Neural progenitor cell (in vitro differentiated cells): ENCODE measurements at regions not wholly inside any gene's neighbourhood (a gene's known extent, or its start where the extent isn't known, plus 50 kb on each side); places are given as distances from the start of the nearest gene placed in this dataset.

Experiments
- DNase-seq: peaks from one replicate; pipeline ENCODE4 v3.0.0-alpha.2; 2016; ENCODE audit warnings: low spot score
- H2AFZ ChIP-seq: fragments of 200-600 bp; sonication (generic); replicated peaks from 2 replicates; pipeline ENCODE4 v1.6.1; 2016; ENCODE audit warnings: antibody characterized with exemption
- H3F3A ChIP-seq: fragments of 200-600 bp; sonication (generic); 2 replicates; pipeline ENCODE4 v1.6.1; 2016; ENCODE audit warnings: antibody characterized with exemption, low read depth
- H3K27ac ChIP-seq: fragments of 200-600 bp; sonication (generic); 2 replicates; pipeline ENCODE4 v1.5.1; 2016; ENCODE audit warnings: mild to moderate bottlenecking
- H3K27me3 ChIP-seq: fragments of 200-600 bp; sonication (generic); 2 replicates; pipeline ENCODE4 v1.6.1; 2016; ENCODE audit warnings: mild to moderate bottlenecking, moderate library complexity
- H3K36me3 ChIP-seq: fragments of 200-600 bp; sonication (generic); 2 replicates; pipeline ENCODE4 v1.5.1; 2016
- H3K4me1 ChIP-seq: fragments of 200-600 bp; sonication (generic); 2 replicates; pipeline ENCODE4 v1.6.1; 2016; ENCODE audit warnings: mixed run types
- H3K4me2 ChIP-seq: fragments of 200-600 bp; sonication (generic); 2 replicates; pipeline ENCODE4 v1.6.1; 2016
- H3K4me3 ChIP-seq: fragments of 200-600 bp; sonication (generic); 2 replicates; pipeline ENCODE4 v1.5.1; 2016
- H3K79me2 ChIP-seq: fragments of 200-600 bp; sonication (generic); 2 replicates; pipeline ENCODE4 v1.6.1; 2016; ENCODE audit warnings: low read depth
- H3K9ac ChIP-seq: fragments of 200-600 bp; sonication (generic); 2 replicates; pipeline ENCODE4 v1.6.1; 2016
- H3K9me3 ChIP-seq: fragments of 200-600 bp; sonication (generic); 2 replicates; pipeline ENCODE4 v1.5.1; 2016; ENCODE audit warnings: low read depth
- H4K20me1 ChIP-seq: fragments of 200-600 bp; sonication (generic); 2 replicates; pipeline ENCODE4 v1.6.1; 2016; ENCODE audit warnings: low read depth
- H3K27ac Mint-ChIP-seq: 3 replicates; pipeline ENCODE4 v1.8.0; 2021; ENCODE audit warnings: mixed read lengths
- H3K27me3 Mint-ChIP-seq: 2 replicates; pipeline ENCODE4 v1.8.0; 2022; ENCODE audit warnings: low read depth, mild to moderate bottlenecking, inconsistent platforms, moderate library complexity, mixed read lengths; ENCODE audit not compliant: insufficient read depth
- H3K36me3 Mint-ChIP-seq: 3 replicates; pipeline ENCODE4 v1.8.0; 2021; ENCODE audit warnings: mixed read lengths
- H3K4me1 Mint-ChIP-seq: 3 replicates; pipeline ENCODE4 v1.8.0; 2021; ENCODE audit warnings: mixed read lengths
- H3K4me3 Mint-ChIP-seq: 3 replicates; pipeline ENCODE4 v1.8.0; 2021; ENCODE audit warnings: mild to moderate bottlenecking, moderate library complexity, mixed read lengths
- H3K9me3 Mint-ChIP-seq: 3 replicates; pipeline ENCODE4 v1.8.0; 2020; ENCODE audit warnings: mixed read lengths
- CTCF ChIP-seq: fragments of 200-600 bp; sonication (generic); IDR thresholded peaks from 2 replicates; pipeline ENCODE4 v1.5.1; 2017; ENCODE audit warnings: antibody characterized with exemption, mild to moderate bottlenecking
- EZH2 ChIP-seq: fragments of 200-600 bp; sonication (generic); IDR thresholded peaks from 2 replicates; pipeline ENCODE4 v1.6.1; 2017; ENCODE audit warnings: antibody characterized with exemption, mild to moderate bottlenecking, moderate library complexity
- EZH2phosphoT487 ChIP-seq: fragments of 200-600 bp; sonication (generic); IDR thresholded peaks from 2 replicates; pipeline ENCODE4 v1.6.1; 2017; ENCODE audit warnings: antibody characterized with exemption

GRCh38 chr12:91859347-91859746 lies 286.3 kb downstream of the BTG1 start:
- H3K4me3 ChIP-seq, result no peak overlapping the region
- H3K9me3 Mint-ChIP-seq, result no peaks in the 10 kb centered on the region
- no peak overlapping the region for H3K4me2 ChIP-seq
- no peak overlapping the region for H3K27ac Mint-ChIP-seq
- no peaks in the 10 kb centered on the region for H3K27me3 ChIP-seq
- H3K79me2 ChIP-seq, result no peaks in the 10 kb centered on the region
- H3K27ac ChIP-seq, result no peak overlapping the region
- peaks cover 15% of the 10 kb centered on the region for H3K4me1 Mint-ChIP-seq
- no peaks in the 10 kb centered on the region for H3K9me3 ChIP-seq
- H2AFZ ChIP-seq, result no peak overlapping the region
- TF ChIP-seq EZH2phosphoT487, result no peak
- no peak for TF ChIP-seq EZH2
- TF ChIP-seq CTCF, result no peak
- no peaks in the 10 kb centered on the region for H3K4me1 ChIP-seq
- no peak overlapping the region for H3K4me3 Mint-ChIP-seq
- no peak for DNase-seq
- H3K9ac ChIP-seq, result no peak overlapping the region
- no peaks in the 10 kb centered on the region for H4K20me1 ChIP-seq
- H3K27me3 Mint-ChIP-seq, result peaks cover 4% of the 10 kb centered on the region
- no peaks in the 10 kb centered on the region for H3F3A ChIP-seq
- H3K36me3 ChIP-seq, result no peaks in the 10 kb centered on the region
- H3K36me3 Mint-ChIP-seq, result no peaks in the 10 kb centered on the region

- Mint-ChIP-seq H3K27me3 (peaks cover under 1% of the 10 kb centered on the region), H3K9me3 (no peaks in the 10 kb centered on the region), H3K4me3 (no peak overlapping the region), H3K36me3 (no peaks in the 10 kb centered on the region), H3K27ac (no peak overlapping the region), H3K4me1 (peaks cover 15% of the 10 kb centered on the region)
- no peaks in the 10 kb centered on the region for H3K36me3 ChIP-seq
- H2AFZ ChIP-seq, result no peak overlapping the region
- no peaks in the 10 kb centered on the region for H4K20me1 ChIP-seq
- no peaks in the 10 kb centered on the region for H3K79me2 ChIP-seq
- H3K4me2 ChIP-seq, result no peak overlapping the region
- H3K27ac ChIP-seq, result no peak overlapping the region
- no peaks in the 10 kb centered on the region for H3K4me1 ChIP-seq
- no peaks in the 10 kb centered on the region for H3F3A ChIP-seq
- no peak overlapping the region for H3K9ac ChIP-seq
- H3K4me3 ChIP-seq, result no peak overlapping the region
- DNase-seq, result no peak
- H3K9me3 ChIP-seq, result no peaks in the 10 kb centered on the region
- no peaks in the 10 kb centered on the region for H3K27me3 ChIP-seq
- no peak for TF ChIP-seq EZH2phosphoT487
- no peak for TF ChIP-seq CTCF
- TF ChIP-seq EZH2, result no peak
These were observed 287.7 kb downstream of the BTG1 start for GRCh38 chr12:91857813-91858542.

GRCh38 chr12:91854725-91855124 lies 290.9 kb downstream of the BTG1 start:
- H3K36me3 ChIP-seq, result no peaks in the 10 kb centered on the region
- no peaks in the 10 kb centered on the region for H3K27me3 ChIP-seq
- H3K4me1 Mint-ChIP-seq, result peaks cover 10% of the 10 kb centered on the region
- H3K9ac ChIP-seq, result no peak overlapping the region
- H3F3A ChIP-seq, result no peaks in the 10 kb centered on the region
- no peak overlapping the region for H3K4me2 ChIP-seq
- H3K79me2 ChIP-seq, result no peaks in the 10 kb centered on the region
- no peak overlapping the region for H3K27ac Mint-ChIP-seq
- no peaks in the 10 kb centered on the region for H3K36me3 Mint-ChIP-seq
- no peak overlapping the region for H3K27ac ChIP-seq
- H3K9me3 ChIP-seq, result no peaks in the 10 kb centered on the region
- H3K4me1 ChIP-seq, result no peaks in the 10 kb centered on the region
- no peaks in the 10 kb centered on the region for H4K20me1 ChIP-seq
- TF ChIP-seq EZH2phosphoT487, result no peak
- TF ChIP-seq EZH2, result no peak
- no peak for TF ChIP-seq CTCF
- no peaks in the 10 kb centered on the region for H3K9me3 Mint-ChIP-seq
- no peak overlapping the region for H3K4me3 Mint-ChIP-seq
- no peak for DNase-seq
- H3K27me3 Mint-ChIP-seq, result no peaks in the 10 kb centered on the region
- H3K4me3 ChIP-seq, result no peak overlapping the region
- no peak overlapping the region for H2AFZ ChIP-seq
